ENCODE measurements at regions not wholly inside any gene's neighbourhood (a gene's known extent, or its start where the extent isn't known, plus 50 kb on each side); places are given as distances from the start of the nearest gene placed in this dataset.

GRCh38 chr13:31522396-31522795 is 216.9 kb upstream of the RXFP2 start:
- no peak for TF ChIP-seq CTCF (conservative IDR thresholded peaks at IDR 0.05; ENCODE audit: low read length)
- TF ChIP-seq EZH2phosphoT487 (IDR thresholded peaks at IDR 0.05; ENCODE audit: borderline replicate concordance, low read depth, low read length): no peak
